Neutrophil (primary cell): ENCODE measurements at regions not wholly inside any gene's neighbourhood (a gene's known extent, or its start where the extent isn't known, plus 50 kb on each side); places are given as distances from the start of the nearest gene placed in this dataset.
"Not testable (repeated sequence)": the region's sequence is repeated elsewhere in the genome, so short reads cannot be mapped to it uniquely, and the experiment has no call there.

Experiments used
- H3K27ac ChIP-seq: fragments of 200-600 bp; sonication (generic); 2 replicates; pipeline ENCODE4 v1.5.1; 2016; ENCODE audit warnings: mild to moderate bottlenecking, moderate library complexity
- H3K27me3 ChIP-seq: fragments of 200-600 bp; sonication (generic); 2 replicates; pipeline ENCODE4 v1.6.0; 2016; ENCODE audit warnings: mild to moderate bottlenecking
- H3K36me3 ChIP-seq: fragments of 200-600 bp; sonication (generic); 2 replicates; pipeline ENCODE4 v1.5.1; 2017
- H3K4me1 ChIP-seq, 2 experiments: fragments of 200-600 bp in 1 of 2; sonication (generic) in 1 of 2; 1 replicate in 1 of 2; 2 replicates in 1 of 2; pipeline versions ENCODE4 v1.5.1 to v1.6.1; 2013 to 2016; ENCODE audit warnings: low read depth in 1 of 2, low read length in 1 of 2, mild to moderate bottlenecking in 1 of 2, moderate library complexity in 1 of 2; ENCODE audit not compliant: control insufficient read depth in 1 of 2, insufficient read depth in 1 of 2
- H3K4me3 ChIP-seq, 2 experiments: fragments of 200-600 bp in 1 of 2; sonication (generic) in 1 of 2; 1 replicate in 1 of 2; 2 replicates in 1 of 2; pipeline ENCODE4 v1.5.1; 2013 to 2016; ENCODE audit warnings: low read depth in 1 of 2, low read length in 1 of 2, mild to moderate bottlenecking in 1 of 2, moderate library complexity in 1 of 2
- H3K9me3 ChIP-seq: fragments of 200-600 bp; sonication (generic); 2 replicates; pipeline ENCODE4 v1.5.1; 2016
- TF ChIP-seq, protein P1 (sequence below): fragments of 200-600 bp; sonication (generic); IDR thresholded peaks from 2 replicates; pipeline ENCODE4 v1.5.1; 2016; ENCODE audit warnings: antibody characterized with exemption

- TF ChIP-seq, protein P1, sequence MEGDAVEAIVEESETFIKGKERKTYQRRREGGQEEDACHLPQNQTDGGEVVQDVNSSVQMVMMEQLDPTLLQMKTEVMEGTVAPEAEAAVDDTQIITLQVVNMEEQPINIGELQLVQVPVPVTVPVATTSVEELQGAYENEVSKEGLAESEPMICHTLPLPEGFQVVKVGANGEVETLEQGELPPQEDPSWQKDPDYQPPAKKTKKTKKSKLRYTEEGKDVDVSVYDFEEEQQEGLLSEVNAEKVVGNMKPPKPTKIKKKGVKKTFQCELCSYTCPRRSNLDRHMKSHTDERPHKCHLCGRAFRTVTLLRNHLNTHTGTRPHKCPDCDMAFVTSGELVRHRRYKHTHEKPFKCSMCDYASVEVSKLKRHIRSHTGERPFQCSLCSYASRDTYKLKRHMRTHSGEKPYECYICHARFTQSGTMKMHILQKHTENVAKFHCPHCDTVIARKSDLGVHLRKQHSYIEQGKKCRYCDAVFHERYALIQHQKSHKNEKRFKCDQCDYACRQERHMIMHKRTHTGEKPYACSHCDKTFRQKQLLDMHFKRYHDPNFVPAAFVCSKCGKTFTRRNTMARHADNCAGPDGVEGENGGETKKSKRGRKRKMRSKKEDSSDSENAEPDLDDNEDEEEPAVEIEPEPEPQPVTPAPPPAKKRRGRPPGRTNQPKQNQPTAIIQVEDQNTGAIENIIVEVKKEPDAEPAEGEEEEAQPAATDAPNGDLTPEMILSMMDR, result no peak
- Histone ChIP-seq H3K4me3 (no peak overlapping the region), H3K4me1 (no peaks in the 10 kb centered on the region), H3K9me3 (no peaks in the 10 kb centered on the region), H3K36me3 (no peaks in the 10 kb centered on the region), H3K27me3 (no peaks in the 10 kb centered on the region), H3K27ac (no peak overlapping the region)
Observed at GRCh38 chr11:25225078-25225477, 728.2 kb downstream of the LUZP2 start.

DNA sequence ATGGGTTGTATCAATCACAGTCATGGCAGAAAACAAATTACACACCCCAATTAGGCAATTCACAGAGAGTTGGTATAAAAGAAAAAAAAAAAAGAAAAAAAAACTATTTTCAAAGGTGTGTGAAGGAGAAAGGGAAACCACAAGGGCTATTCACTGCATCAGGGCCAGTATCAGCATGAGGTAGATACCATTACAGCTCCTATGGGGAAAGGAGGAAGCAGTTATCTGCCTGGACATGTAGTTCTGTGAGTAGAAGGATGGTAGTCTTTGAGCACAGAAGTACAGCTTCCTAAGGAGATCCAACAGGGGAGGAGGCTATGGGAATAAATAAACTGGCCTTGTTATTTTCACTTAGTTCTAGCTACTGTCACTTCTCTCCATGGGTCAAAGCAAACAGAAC is 746.1 kb downstream of the LUZP2 start:
- Histone ChIP-seq H3K36me3 (no peaks in the 10 kb centered on the region), H3K9me3 (no peaks in the 10 kb centered on the region), H3K4me1 (no peaks in the 10 kb centered on the region), H3K27ac (no peak overlapping the region), H3K27me3 (no peaks in the 10 kb centered on the region), H3K4me3 (no peak overlapping the region)
- TF ChIP-seq, protein P1, result no peak

GRCh38 chr11:25244126-25244525 is 747.3 kb downstream of the LUZP2 start:
- Histone ChIP-seq H3K4me3 (no peak overlapping the region), H3K4me1 (no peaks in the 10 kb centered on the region), H3K36me3 (no peaks in the 10 kb centered on the region), H3K27me3 (no peaks in the 10 kb centered on the region), H3K9me3 (no peaks in the 10 kb centered on the region), H3K27ac (no peak overlapping the region)
- TF ChIP-seq, protein P1, result no peak

GRCh38 chr11:25247336-25247735 is 750.5 kb downstream of the LUZP2 start:
- Histone ChIP-seq H3K4me1 (no peaks in the 10 kb centered on the region), H3K9me3 (no peaks in the 10 kb centered on the region), H3K4me3 (no peak overlapping the region), H3K27me3 (no peaks in the 10 kb centered on the region), H3K27ac (no peak overlapping the region), H3K36me3 (no peaks in the 10 kb centered on the region)
- TF ChIP-seq, protein P1, result no peak

DNA sequence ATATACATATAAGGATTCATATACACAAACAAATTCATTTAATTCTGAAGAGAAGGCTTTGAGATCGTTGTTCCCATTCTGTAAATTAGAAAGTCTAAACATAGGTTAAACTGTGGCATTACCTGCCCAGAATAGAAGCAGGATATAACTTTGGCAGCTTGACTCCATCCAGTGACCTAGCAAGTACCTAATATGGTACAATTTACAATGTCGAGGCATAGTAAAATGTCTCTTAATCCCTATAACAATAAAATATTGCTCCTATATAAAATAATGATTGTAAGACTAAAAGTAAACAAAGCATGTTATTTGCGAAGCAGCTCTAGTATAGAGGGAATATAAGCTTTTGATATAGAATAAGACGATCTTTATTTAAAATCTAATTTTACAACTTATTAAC is 756.0 kb downstream of the LUZP2 start:
- Histone ChIP-seq H3K36me3 (no peaks in the 10 kb centered on the region), H3K4me1 (no peaks in the 10 kb centered on the region), H3K27me3 (no peaks in the 10 kb centered on the region), H3K4me3 (no peak overlapping the region), H3K27ac (no peak overlapping the region), H3K9me3 (no peaks in the 10 kb centered on the region)
- TF ChIP-seq, protein P1, result no peak

- not testable (repeated sequence) for H3K27me3 ChIP-seq, H3K4me1 ChIP-seq, H3K4me3 ChIP-seq, H3K27ac ChIP-seq, H3K36me3 ChIP-seq, H3K9me3 ChIP-seq
Observed at GRCh38 chr11:25263861-25264260, 767.0 kb downstream of the LUZP2 start.
